OCI-LY1 (cell line): ENCODE measurements at regions not wholly inside any gene's neighbourhood (a gene's known extent, or its start where the extent isn't known, plus 50 kb on each side); places are given as distances from the start of the nearest gene placed in this dataset.

Experiments used
- H2AFZ ChIP-seq: fragments of 200-600 bp; sonication (generic), shearing (Covaris generic); 2 replicates; pipeline ENCODE4 v1.6.0; 2014; ENCODE audit warnings: antibody characterized with exemption, mild to moderate bottlenecking, low read length
- H3F3A ChIP-seq: fragments of 200-600 bp; sonication (generic), shearing (Covaris generic); 2 replicates; pipeline ENCODE4 v1.6.0; 2014; ENCODE audit warnings: mild to moderate bottlenecking, antibody characterized with exemption, low read length, moderate library complexity; ENCODE audit not compliant: insufficient read depth
- H3K27ac ChIP-seq: fragments of 200-600 bp; sonication (generic); 2 replicates; pipeline ENCODE4 v1.5.1; 2014; ENCODE audit warnings: low read length, mixed run types, mild to moderate bottlenecking, low read depth; ENCODE audit not compliant: poor library complexity, severe bottlenecking
- H3K27me3 ChIP-seq: fragments of 200-600 bp; sonication (generic); 2 replicates; pipeline ENCODE4 v1.6.0; 2014; ENCODE audit warnings: antibody characterized with exemption, mild to moderate bottlenecking, low read length, moderate library complexity; ENCODE audit not compliant: insufficient read depth
- H3K36me3 ChIP-seq: fragments of 200-600 bp; sonication (generic); 2 replicates; pipeline ENCODE4 v1.6.1; 2014; ENCODE audit warnings: mild to moderate bottlenecking, antibody characterized with exemption, low read length, moderate library complexity, mixed read lengths; ENCODE audit not compliant: insufficient read depth
- H3K4me1 ChIP-seq: fragments of 200-600 bp; sonication (generic); 2 replicates; pipeline ENCODE4 v1.5.1; 2014; ENCODE audit warnings: mild to moderate bottlenecking, low read length, moderate library complexity; ENCODE audit not compliant: insufficient read depth, severe bottlenecking
- H3K4me2 ChIP-seq: fragments of 200-600 bp; sonication (generic), shearing (Covaris generic); 2 replicates; pipeline ENCODE4 v1.6.1; 2014; ENCODE audit warnings: low read length
- H3K4me3 ChIP-seq: fragments of 200-600 bp; sonication (generic); 2 replicates; pipeline ENCODE4 v1.5.1; 2014; ENCODE audit warnings: low read length, low read depth, mild to moderate bottlenecking, mixed read lengths; ENCODE audit not compliant: poor library complexity, severe bottlenecking
- H3K79me2 ChIP-seq: fragments of 200-600 bp; shearing (Covaris generic); 2 replicates; pipeline ENCODE4 v1.6.1; 2016; ENCODE audit warnings: mixed run types, low read length, mixed read lengths; ENCODE audit not compliant: insufficient read depth
- H3K9ac ChIP-seq: fragments of 200-600 bp; sonication (generic), shearing (Covaris generic); 2 replicates; pipeline ENCODE4 v1.6.1; 2014; ENCODE audit warnings: mild to moderate bottlenecking, low read length, mixed read lengths
- H3K9me2 ChIP-seq: fragments of 200-600 bp; sonication (generic), shearing (Covaris generic); 2 replicates; pipeline ENCODE4 v1.6.1; 2014; ENCODE audit warnings: low read depth, mild to moderate bottlenecking, low read length, mixed read lengths
- H3K9me3 ChIP-seq: fragments of 200-600 bp; shearing (Covaris generic); 2 replicates; pipeline ENCODE4 v1.6.1; 2014; ENCODE audit warnings: low read length, mixed read lengths
- H4K20me1 ChIP-seq: fragments of 200-600 bp; sonication (generic), shearing (Covaris generic); 2 replicates; pipeline ENCODE4 v1.6.0; 2016; ENCODE audit warnings: mild to moderate bottlenecking, low read length; ENCODE audit not compliant: insufficient read depth
- CTCF ChIP-seq: fragments of 200-600 bp; sonication (generic), shearing (Covaris generic); IDR thresholded peaks from 2 replicates; pipeline ENCODE4 v1.5.1; 2017; ENCODE audit warnings: mild to moderate bottlenecking, antibody characterized with exemption, low read length, moderate library complexity, mixed read lengths
- EZH2 ChIP-seq: fragments of 200-600 bp; sonication (generic), shearing (Covaris generic); IDR thresholded peaks from 2 replicates; pipeline ENCODE4 v1.8.0; 2017; ENCODE audit warnings: borderline replicate concordance, mixed run types, mild to moderate bottlenecking, antibody characterized with exemption, low read length, moderate library complexity, mixed read lengths

GRCh38 chr1:91073299-91073698, 51.5 kb upstream of the ZNF644 start:
- no peak overlapping the region for H3K4me3 ChIP-seq
- no peak overlapping the region for H2AFZ ChIP-seq
- H3K79me2 ChIP-seq: no peaks in the 10 kb centered on the region

GRCh38 chr1:91071838-91072237, 50.0 kb upstream of the ZNF644 start:
- no peak overlapping the region for H3K4me2 ChIP-seq
- no peaks in the 10 kb centered on the region; the same call in 1 of the 2 replicates for H3K36me3 ChIP-seq
- H3K79me2 ChIP-seq: no peaks in the 10 kb centered on the region
- H3K4me3 ChIP-seq: no peak overlapping the region
- H2AFZ ChIP-seq: no peak overlapping the region
- H3K9me3 ChIP-seq: 0 out of 2 replicates have a peak, but pooled peaks cover 2% of the 10 kb centered on the region
- no peaks in the 10 kb centered on the region for H3F3A ChIP-seq
- no peak overlapping the region for H3K9ac ChIP-seq
- H3K27me3 ChIP-seq: no peaks in the 10 kb centered on the region
- no peaks in the 10 kb centered on the region for H3K9me2 ChIP-seq
- H3K27ac ChIP-seq: no peak overlapping the region
- H4K20me1 ChIP-seq: no peaks in the 10 kb centered on the region
- H3K4me1 ChIP-seq: no peaks in the 10 kb centered on the region
- TF ChIP-seq EZH2 (no peak), CTCF (no peak)

More at GRCh38 chr1:91073299-91073698, 51.5 kb upstream of the ZNF644 start:
- TF ChIP-seq EZH2: no peak
- TF ChIP-seq CTCF: no peak
- Histone ChIP-seq H4K20me1 (no peaks in the 10 kb centered on the region), H3K36me3 (no peaks in the 10 kb centered on the region; the same call in 1 of the 2 replicates), H3K4me2 (no peak overlapping the region), H3K9me2 (no peaks in the 10 kb centered on the region), H3F3A (no peaks in the 10 kb centered on the region), H3K9ac (no peak overlapping the region), H3K9me3 (0 out of 2 replicates have a peak, but pooled peaks cover 2% of the 10 kb centered on the region), H3K27ac (no peak overlapping the region), H3K27me3 (no peaks in the 10 kb centered on the region), H3K4me1 (no peaks in the 10 kb centered on the region)
